ENCODE measurements at regions not wholly inside any gene's neighbourhood (a gene's known extent, or its start where the extent isn't known, plus 50 kb on each side); places are given as distances from the start of the nearest gene placed in this dataset.

DNA sequence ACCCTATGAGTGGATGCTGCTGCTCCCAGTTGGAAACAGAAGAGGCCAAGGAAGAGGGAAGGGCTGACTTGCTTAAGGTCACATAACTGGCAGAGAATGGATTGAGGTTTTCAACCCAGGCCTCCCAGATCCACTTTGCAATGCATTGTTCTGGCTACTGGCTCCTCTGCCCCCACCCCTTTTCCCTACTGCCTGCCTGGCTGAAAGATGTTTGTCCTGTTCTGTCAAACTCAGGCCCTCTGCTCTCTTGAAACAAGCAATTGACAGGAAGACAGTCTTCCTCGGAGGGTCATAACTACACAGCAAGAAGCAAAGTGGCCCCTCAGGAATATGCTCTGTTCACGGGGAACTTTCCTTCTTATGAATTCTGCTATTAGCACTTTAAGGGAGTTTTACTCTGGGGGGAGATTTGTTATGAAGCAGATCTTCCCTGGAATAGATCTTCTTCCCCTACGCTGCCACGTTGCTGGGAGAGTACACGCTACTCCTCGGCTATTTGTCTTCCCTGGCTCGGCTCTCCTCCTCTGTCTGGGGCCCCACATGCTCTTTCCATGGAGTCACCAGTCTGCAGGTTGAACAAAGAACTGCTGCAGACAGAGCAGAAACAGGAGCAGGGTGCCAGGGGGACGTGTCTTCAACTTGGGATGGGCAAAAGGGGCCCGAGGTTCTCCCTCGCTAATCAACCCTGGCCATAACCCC lies 436.1 kb downstream of the TYW1 start:
- Histone ChIP-seq H3K36me3 (ENCODE audit: insufficient read depth, low read length) (no peaks in the 10 kb centered on the region), H3K4me2 (ENCODE audit: low read length) (no peak overlapping the region), H3K4me1 (ENCODE audit: control insufficient read depth, insufficient read depth, low read length) (no peaks in the 10 kb centered on the region), H3K9me3 (replicated peaks; ENCODE audit: low read length) (no peaks in the 10 kb centered on the region), H3K4me3 (ENCODE audit: low read length) (no peak overlapping the region), H3K9ac (ENCODE audit: low read depth, low read length) (no peak overlapping the region), H3K27me3 (ENCODE audit: control insufficient read depth, insufficient read depth, low read length) (no peaks in the 10 kb centered on the region)

DNA sequence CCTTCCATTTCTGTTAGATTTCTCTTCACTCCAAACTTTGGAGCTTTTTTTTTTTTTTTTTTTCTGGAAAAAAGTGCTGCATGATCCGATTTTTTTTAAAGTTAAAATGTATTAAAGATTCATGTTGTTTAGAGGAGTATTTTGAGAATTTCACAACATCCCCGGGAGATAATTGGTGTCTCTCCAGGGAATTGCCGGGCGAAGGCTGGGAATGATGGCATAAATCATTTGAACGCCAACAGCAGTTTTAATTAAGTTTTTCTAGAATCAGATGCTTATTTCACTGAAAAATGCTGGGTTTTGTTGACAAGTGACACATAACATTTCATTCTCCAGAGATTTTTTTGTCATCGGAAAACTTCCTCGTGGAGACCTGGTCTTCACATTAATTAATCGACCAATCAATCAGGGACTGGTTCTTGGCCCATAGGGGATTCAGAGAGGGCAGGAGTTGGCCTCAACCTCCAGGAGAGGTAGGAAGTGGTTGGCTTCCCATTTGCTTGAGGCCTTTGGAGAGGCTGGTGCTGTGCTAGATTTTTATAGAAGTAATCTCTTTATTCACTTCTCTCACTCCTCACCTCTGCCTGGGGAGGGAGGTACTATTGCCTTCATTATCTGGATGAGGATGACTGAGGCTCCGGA lies 439.4 kb downstream of the TYW1 start:
- H3K4me3 ChIP-seq (ENCODE audit: low read length), result no peak overlapping the region
- no peak overlapping the region for H3K4me2 ChIP-seq (ENCODE audit: low read length)
- H3K27me3 ChIP-seq (ENCODE audit: control insufficient read depth, insufficient read depth, low read length), result no peaks in the 10 kb centered on the region
- H3K4me1 ChIP-seq (ENCODE audit: control insufficient read depth, insufficient read depth, low read length), result no peaks in the 10 kb centered on the region
- H3K9ac ChIP-seq (ENCODE audit: low read depth, low read length), result no peak overlapping the region
- H3K36me3 ChIP-seq (ENCODE audit: insufficient read depth, low read length), result no peaks in the 10 kb centered on the region
- no peaks in the 10 kb centered on the region for H3K9me3 ChIP-seq (replicated peaks; ENCODE audit: low read length)

DNA sequence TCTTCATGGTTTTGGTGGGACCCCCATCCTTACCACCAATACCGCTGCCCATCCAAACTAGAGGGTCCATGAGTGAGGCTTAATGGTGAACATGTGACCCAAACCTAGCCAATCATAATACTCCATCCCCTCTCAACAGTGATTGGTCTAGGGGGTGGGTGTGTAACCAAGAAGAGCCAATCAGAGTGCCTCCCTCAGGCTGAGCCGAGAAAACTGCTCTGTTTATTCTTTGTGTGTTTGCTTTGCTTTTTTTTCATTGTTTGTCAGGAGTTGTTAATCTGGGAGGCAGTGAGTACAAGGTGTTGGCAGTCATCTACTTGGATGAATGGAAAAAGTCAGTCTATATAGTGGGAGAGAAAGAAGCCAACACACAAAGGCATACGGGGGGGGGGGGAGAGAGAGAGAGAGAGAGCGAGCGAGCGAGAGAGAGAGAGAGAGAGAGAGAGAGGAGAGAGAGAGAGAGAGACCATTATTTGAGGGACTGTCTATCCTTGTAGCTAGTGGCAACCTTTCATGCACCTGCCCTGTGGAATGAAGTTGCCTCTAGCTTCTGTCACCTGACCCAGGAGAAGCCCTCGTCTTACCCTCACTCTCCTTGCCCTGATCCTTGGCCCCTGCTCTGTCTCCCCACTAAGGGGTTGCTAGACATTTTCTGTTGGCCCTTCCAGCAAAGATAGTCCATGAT lies 441.7 kb downstream of the TYW1 start:
- Histone ChIP-seq H3K9ac (ENCODE audit: low read depth, low read length) (no peak overlapping the region), H3K4me3 (ENCODE audit: low read length) (no peak overlapping the region), H3K4me1 (ENCODE audit: control insufficient read depth, insufficient read depth, low read length) (no peaks in the 10 kb centered on the region), H3K4me2 (ENCODE audit: low read length) (no peak overlapping the region), H3K36me3 (ENCODE audit: insufficient read depth, low read length) (no peaks in the 10 kb centered on the region), H3K9me3 (replicated peaks; ENCODE audit: low read length) (no peaks in the 10 kb centered on the region), H3K27me3 (ENCODE audit: control insufficient read depth, insufficient read depth, low read length) (no peaks in the 10 kb centered on the region)

DNA sequence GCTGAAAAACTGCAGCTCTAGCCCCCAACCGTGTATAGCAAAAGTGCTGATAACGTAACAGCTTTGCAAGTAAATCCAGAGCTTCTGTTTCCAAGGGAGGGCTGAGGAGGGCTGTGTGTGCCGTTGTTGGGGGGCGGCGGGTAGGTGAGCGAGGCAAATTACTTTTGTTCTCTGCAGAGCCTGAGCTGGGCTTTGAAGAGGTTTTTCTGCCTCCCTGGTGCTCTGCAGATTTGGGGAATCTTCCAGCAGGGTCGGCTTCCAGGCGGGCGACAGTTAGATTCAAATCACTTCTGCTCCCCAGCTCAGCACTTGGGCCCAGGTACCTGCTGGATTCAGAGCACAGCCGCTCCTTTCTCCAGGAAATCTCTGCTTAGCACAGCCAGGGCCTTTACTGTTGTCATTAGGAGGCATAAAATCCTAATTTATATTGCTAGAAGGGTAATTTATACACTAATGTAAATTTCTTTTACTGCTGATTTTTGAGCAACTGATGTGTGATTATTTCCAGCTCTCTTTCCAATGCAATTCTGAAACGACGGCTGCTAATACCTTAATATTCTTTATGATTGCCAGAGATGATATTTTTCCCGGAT lies 442.4 kb downstream of the TYW1 start:
- H3K9me3 ChIP-seq (replicated peaks; ENCODE audit: low read length), result no peaks in the 10 kb centered on the region
- H3K4me3 ChIP-seq (ENCODE audit: low read length), result no peak overlapping the region
- H3K36me3 ChIP-seq (ENCODE audit: insufficient read depth, low read length), result no peaks in the 10 kb centered on the region
- no peaks in the 10 kb centered on the region for H3K4me1 ChIP-seq (ENCODE audit: control insufficient read depth, insufficient read depth, low read length)
- H3K9ac ChIP-seq (ENCODE audit: low read depth, low read length), result no peak overlapping the region
- H3K27me3 ChIP-seq (ENCODE audit: control insufficient read depth, insufficient read depth, low read length), result no peaks in the 10 kb centered on the region
- no peak overlapping the region for H3K4me2 ChIP-seq (ENCODE audit: low read length)

DNA sequence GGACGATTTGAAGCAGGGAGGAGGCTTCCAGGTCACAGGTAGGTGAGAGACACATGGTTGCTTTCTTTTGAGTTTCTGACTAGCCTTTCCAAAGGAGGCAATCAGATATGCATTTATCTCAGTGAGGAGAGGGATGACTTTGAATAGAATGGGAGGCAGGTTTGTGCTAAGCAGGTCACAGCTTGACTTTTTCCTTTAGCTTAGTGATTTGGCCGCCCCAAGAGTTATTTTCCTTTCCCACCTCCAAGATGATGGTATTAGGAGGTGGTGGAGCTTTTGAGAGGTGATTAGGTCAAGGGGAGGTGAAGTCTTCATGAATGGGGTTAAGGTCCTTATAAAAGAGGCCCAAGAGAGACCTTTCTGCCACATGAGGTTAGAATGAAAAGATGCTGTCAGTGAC lies 443.7 kb downstream of the TYW1 start:
- H3K9ac ChIP-seq (ENCODE audit: low read depth, low read length), result no peak overlapping the region
- no peaks in the 10 kb centered on the region for H3K36me3 ChIP-seq (ENCODE audit: insufficient read depth, low read length)
- H3K4me1 ChIP-seq (ENCODE audit: control insufficient read depth, insufficient read depth, low read length), result no peaks in the 10 kb centered on the region
- no peaks in the 10 kb centered on the region for H3K27me3 ChIP-seq (ENCODE audit: control insufficient read depth, insufficient read depth, low read length)
- H3K4me3 ChIP-seq (ENCODE audit: low read length), result no peak overlapping the region
- H3K4me2 ChIP-seq (ENCODE audit: low read length), result no peak overlapping the region
- no peaks in the 10 kb centered on the region for H3K9me3 ChIP-seq (replicated peaks; ENCODE audit: low read length)

DNA sequence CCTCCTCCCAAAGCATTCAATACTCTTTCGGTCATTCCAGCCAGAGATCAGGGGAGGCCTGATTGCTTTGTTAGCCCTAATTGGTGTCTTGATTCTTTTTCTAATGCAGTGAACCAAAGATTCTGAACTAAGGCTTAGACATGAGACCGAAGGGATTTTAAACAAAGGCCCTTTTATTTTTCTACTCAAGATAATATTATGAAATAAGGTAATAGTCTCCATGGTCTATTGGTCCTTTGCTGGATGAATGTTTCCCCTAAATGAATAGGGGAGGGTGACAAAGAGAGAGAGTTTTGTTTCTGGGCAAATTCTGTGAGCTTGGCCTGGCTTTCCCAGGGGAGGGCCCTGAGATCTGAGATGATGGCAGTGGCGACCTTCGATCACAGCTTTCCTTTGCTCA lies 449.1 kb downstream of the TYW1 start:
- Histone ChIP-seq H3K4me1 (ENCODE audit: control insufficient read depth, insufficient read depth, low read length) (no peaks in the 10 kb centered on the region), H3K9ac (ENCODE audit: low read depth, low read length) (no peak overlapping the region), H3K4me3 (ENCODE audit: low read length) (no peak overlapping the region), H3K36me3 (ENCODE audit: insufficient read depth, low read length) (no peaks in the 10 kb centered on the region), H3K4me2 (ENCODE audit: low read length) (no peak overlapping the region), H3K9me3 (replicated peaks; ENCODE audit: low read length) (no peaks in the 10 kb centered on the region), H3K27me3 (ENCODE audit: control insufficient read depth, insufficient read depth, low read length) (no peaks in the 10 kb centered on the region)

DNA sequence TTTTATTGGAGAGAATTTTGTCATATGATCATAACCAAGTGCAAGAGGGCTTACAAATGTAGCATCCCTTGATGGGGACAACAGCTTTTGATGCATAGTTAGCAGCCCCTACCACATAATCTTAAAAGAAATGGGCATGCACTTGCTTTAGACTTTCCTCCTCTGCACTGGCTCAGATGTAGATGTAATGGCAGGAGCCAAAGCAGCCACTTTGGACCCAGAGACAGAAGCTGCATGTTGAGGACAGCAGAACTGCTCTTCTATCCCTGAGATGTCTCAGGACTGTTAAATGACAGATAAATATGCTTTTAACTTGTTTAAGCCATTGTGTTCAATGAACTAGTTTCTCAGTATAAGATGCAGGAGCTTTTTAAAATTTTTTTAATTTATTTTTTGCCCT lies 450.7 kb downstream of the TYW1 start:
- H3K4me2 ChIP-seq (ENCODE audit: low read length), result no peak overlapping the region
- no peaks in the 10 kb centered on the region for H3K4me1 ChIP-seq (ENCODE audit: control insufficient read depth, insufficient read depth, low read length)
- H3K9me3 ChIP-seq (replicated peaks; ENCODE audit: low read length), result no peaks in the 10 kb centered on the region
- no peak overlapping the region for H3K4me3 ChIP-seq (ENCODE audit: low read length)
- no peaks in the 10 kb centered on the region for H3K27me3 ChIP-seq (ENCODE audit: control insufficient read depth, insufficient read depth, low read length)
- no peak overlapping the region for H3K9ac ChIP-seq (ENCODE audit: low read depth, low read length)
- no peaks in the 10 kb centered on the region for H3K36me3 ChIP-seq (ENCODE audit: insufficient read depth, low read length)

DNA sequence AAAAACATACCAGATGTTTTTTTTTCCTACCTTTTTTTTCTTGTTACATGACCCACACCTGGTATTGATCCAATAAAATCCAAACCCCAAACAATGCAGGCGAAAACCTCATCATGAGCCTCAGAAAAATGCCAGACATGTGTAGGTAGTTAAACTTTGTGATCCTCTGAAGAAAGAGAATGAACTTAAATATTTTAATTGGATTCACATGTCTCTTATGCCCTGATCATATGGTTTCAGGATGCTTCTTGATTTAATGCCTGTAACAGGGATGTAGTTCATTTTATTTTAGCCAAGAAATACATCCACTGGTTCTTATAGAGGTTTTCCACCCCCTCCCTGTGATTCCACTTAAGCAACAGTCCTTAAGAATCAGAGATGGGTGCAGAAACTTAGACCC lies 451.6 kb downstream of the TYW1 start:
- Histone ChIP-seq H3K27me3 (ENCODE audit: control insufficient read depth, insufficient read depth, low read length) (no peaks in the 10 kb centered on the region), H3K4me2 (ENCODE audit: low read length) (no peak overlapping the region), H3K9me3 (replicated peaks; ENCODE audit: low read length) (no peaks in the 10 kb centered on the region), H3K4me1 (ENCODE audit: control insufficient read depth, insufficient read depth, low read length) (no peaks in the 10 kb centered on the region), H3K36me3 (ENCODE audit: insufficient read depth, low read length) (no peaks in the 10 kb centered on the region), H3K4me3 (ENCODE audit: low read length) (no peak overlapping the region), H3K9ac (ENCODE audit: low read depth, low read length) (no peak overlapping the region)

DNA sequence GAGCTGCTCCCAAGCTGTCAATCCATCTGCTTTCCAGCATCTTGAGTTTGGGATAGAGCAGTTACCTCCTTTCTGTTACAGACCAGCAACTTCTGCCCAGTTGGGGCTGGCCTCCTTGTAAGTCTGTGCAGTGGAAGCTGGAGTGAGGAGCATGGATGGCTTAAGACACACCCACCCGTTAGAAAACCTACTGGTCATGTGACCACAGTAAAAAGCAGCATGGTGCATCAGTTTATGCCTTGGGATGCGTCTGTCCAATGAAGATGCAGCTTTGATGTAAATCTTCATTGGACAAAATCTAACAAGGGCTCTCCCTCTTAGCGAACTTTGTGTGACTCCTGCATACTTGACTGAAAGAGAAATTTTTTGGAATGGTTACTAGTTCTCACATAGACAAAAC lies 453.5 kb downstream of the TYW1 start:
- Histone ChIP-seq H3K9ac (ENCODE audit: low read depth, low read length) (no peak overlapping the region), H3K4me2 (ENCODE audit: low read length) (no peak overlapping the region), H3K27me3 (ENCODE audit: control insufficient read depth, insufficient read depth, low read length) (no peaks in the 10 kb centered on the region), H3K4me1 (ENCODE audit: control insufficient read depth, insufficient read depth, low read length) (no peaks in the 10 kb centered on the region), H3K4me3 (ENCODE audit: low read length) (no peak overlapping the region), H3K36me3 (ENCODE audit: insufficient read depth, low read length) (no peaks in the 10 kb centered on the region), H3K9me3 (replicated peaks; ENCODE audit: low read length) (no peaks in the 10 kb centered on the region)

DNA sequence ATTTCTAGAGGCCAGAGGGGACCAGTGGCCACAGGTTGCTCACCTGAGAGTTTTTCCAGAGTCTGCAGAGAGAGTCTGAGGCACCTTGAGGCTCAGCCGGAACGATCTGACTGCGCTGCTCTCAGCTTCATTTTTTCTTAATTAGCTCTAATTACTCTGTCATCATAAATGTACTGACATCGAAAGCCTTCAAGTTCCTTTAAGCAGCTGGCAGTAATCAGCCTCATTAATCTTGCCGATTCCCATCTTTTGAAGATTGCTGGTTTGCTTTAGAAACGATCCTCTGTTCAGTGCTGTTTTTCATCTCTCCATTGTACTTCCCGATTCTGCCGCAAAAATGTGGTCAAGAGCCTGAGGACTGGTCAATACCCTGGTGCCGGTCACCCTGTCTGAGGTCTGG lies 454.7 kb downstream of the TYW1 start:
- no peak overlapping the region for H3K4me2 ChIP-seq (ENCODE audit: low read length)
- H3K9me3 ChIP-seq (replicated peaks; ENCODE audit: low read length), result no peaks in the 10 kb centered on the region
- H3K4me3 ChIP-seq (ENCODE audit: low read length), result no peak overlapping the region

DNA sequence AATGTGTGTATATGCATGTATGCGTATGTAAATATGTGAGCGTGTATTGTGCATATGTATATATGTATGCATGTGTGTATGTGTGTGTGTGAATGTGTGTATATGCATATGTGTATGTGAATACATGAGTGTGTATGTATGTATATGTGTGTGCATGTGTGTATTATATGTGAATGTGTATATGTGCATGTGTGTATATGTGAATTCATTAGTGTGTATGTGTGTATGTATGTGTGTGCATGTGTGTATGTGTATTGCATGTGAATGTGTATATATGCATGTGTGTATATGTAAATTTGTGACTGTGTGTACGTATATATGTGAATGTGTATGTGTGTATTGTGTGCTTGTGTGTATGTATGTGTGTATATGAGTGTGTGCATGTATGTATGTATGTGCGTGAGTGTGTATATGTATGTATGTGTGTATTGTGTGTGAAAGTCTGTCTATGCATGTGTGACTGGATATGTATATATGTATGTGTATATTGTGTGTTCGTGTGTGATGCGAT lies 455.9 kb downstream of the TYW1 start:
- H3K9me3 ChIP-seq (replicated peaks; ENCODE audit: low read length), result no peaks in the 10 kb centered on the region
- H3K27me3 ChIP-seq (ENCODE audit: control insufficient read depth, insufficient read depth, low read length), result no peaks in the 10 kb centered on the region
- no peaks in the 10 kb centered on the region for H3K4me1 ChIP-seq (ENCODE audit: control insufficient read depth, insufficient read depth, low read length)
- no peak overlapping the region for H3K4me3 ChIP-seq (ENCODE audit: low read length)
- H3K36me3 ChIP-seq (ENCODE audit: insufficient read depth, low read length), result no peaks in the 10 kb centered on the region
- H3K4me2 ChIP-seq (ENCODE audit: low read length), result no peak overlapping the region
- H3K9ac ChIP-seq (ENCODE audit: low read depth, low read length), result no peak overlapping the region

More for the DNA sequence above, 454.7 kb downstream of the TYW1 start:
- Histone ChIP-seq H3K4me1 (ENCODE audit: control insufficient read depth, insufficient read depth, low read length) (no peaks in the 10 kb centered on the region), H3K36me3 (ENCODE audit: insufficient read depth, low read length) (no peaks in the 10 kb centered on the region), H3K9ac (ENCODE audit: low read depth, low read length) (no peak overlapping the region), H3K27me3 (ENCODE audit: control insufficient read depth, insufficient read depth, low read length) (no peaks in the 10 kb centered on the region)

Data from skeletal muscle satellite cell (primary cell).